Left lobe of liver (tissue), 2 donors: ENCODE measurements at regions not wholly inside any gene's neighbourhood (a gene's known extent, or its start where the extent isn't known, plus 50 kb on each side); places are given as distances from the start of the nearest gene placed in this dataset.

Experiments
- ATAC-seq: fragments of 200-7000 bp; cut with Tn5 transposase; one replicate; pipeline ENCODE4 v1.9.1; 2020; ENCODE audit warnings: mild to moderate bottlenecking, moderate library complexity
- DNase-seq: peaks from one replicate; pipeline ENCODE4 v3.0.0-alpha.2; 2020; ENCODE audit warnings: low spot score
- donor health status: DM: no; HTN: no; CAD: no; lungs with moderate emphysema.
- donor health status: DM: no; HTN: yes; CAD: no.

GRCh38 chr4:28709891-28710290 is 1849.2 kb downstream of the STIM2 start:
- no peak for DNase-seq
- ATAC-seq, result no peak

GRCh38 chr4:28723371-28723770 is 1862.7 kb downstream of the STIM2 start:
- ATAC-seq, result no peak
- DNase-seq, result no peak

DNA sequence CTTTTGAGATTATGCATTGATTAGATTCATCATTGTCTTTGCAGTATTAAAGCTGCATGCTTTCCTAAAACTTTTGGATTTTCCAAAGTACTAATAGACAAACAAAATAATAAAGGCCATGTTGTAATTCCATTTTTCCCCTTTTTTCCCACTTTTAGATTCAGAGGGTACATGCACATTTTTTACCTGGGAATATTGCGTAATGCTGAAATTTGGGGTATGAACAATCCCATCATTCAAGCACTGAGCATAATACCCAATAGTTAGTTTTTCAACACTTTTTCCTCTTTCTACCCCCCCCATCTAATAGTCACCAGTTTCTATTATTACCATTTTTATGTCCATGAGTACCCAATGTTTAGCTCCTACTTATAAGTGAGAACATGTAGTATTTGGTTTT is 1863.6 kb downstream of the STIM2 start:
- DNase-seq, result no peak
- no peak for ATAC-seq

DNA sequence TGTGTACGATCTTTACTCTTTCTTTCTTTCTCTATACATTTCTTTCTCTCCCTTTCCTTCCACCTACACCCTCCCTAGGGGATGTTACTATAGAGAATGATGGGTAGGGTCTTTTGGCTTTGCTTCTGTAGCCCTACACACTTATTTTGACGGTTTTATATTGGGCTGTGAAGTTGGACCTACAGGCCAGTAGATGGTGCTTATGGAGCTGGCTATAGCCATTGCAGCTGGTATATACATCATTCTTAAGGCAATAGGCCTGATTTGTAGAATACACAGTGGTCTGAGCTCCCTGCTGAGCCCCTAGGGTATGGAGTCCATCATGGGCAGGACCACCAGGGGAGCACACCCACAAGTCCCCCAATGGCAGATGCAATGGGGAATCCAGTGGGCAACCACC is 1869.7 kb downstream of the STIM2 start:
- no peak for DNase-seq
- ATAC-seq, result no peak

DNA sequence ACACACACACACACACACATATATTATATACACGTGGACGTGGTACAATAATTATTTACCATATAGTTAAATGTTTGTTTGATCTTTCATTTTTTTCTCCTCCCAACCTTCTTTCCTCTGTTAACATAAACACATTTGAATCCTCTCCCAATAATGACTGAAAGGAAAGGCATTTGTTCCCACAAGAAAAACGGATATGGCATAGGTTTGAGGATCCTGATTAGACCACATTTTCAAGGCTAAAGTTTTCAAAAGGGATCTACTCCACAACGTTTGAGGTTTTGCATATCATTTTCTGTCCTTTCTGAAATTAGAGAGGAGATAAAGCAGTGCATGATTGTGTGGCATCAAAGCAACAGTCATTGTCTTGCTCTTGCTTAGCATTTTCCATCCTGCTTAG is 1883.4 kb downstream of the STIM2 start:
- ATAC-seq (no peak), DNase-seq (no peak)

- ATAC-seq (no peak), DNase-seq (no peak)
These were observed 1893.7 kb downstream of the STIM2 start for GRCh38 chr4:28754376-28754775.

GRCh38 chr4:28755081-28755480 is 1894.4 kb downstream of the STIM2 start:
- ATAC-seq (no peak), DNase-seq (no peak)

GRCh38 chr4:28759064-28759463 is 1898.4 kb downstream of the STIM2 start:
- ATAC-seq (no peak), DNase-seq (no peak)

- no peak for DNase-seq
- ATAC-seq, result no peak
These were observed 1899.4 kb downstream of the STIM2 start for GRCh38 chr4:28760003-28760402.

- no peak for ATAC-seq
- no peak for DNase-seq
These were observed 1911.4 kb downstream of the STIM2 start for GRCh38 chr4:28772066-28772465.

GRCh38 chr4:28772788-28773187 is 1912.1 kb downstream of the STIM2 start:
- ATAC-seq, result no peak
- DNase-seq, result no peak

DNA sequence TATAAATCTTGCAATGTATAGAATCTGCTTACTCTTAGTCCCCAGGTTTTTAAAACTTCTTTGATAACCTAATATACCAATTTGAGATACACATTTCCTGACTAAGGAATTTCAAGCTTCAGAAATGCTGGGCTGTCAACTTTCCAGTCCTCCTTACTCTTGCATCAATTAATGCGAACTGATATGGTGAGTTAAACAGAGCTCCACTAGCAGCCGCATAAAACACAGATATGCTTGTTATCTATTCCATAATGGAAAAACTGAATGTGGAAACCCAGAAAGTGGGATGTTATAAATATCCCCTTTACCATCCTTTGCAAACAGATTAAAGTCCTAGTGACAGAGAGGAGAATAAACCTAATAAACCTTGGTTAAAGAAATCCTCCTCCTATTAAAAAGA is 1913.7 kb downstream of the STIM2 start:
- no peak for ATAC-seq

DNA sequence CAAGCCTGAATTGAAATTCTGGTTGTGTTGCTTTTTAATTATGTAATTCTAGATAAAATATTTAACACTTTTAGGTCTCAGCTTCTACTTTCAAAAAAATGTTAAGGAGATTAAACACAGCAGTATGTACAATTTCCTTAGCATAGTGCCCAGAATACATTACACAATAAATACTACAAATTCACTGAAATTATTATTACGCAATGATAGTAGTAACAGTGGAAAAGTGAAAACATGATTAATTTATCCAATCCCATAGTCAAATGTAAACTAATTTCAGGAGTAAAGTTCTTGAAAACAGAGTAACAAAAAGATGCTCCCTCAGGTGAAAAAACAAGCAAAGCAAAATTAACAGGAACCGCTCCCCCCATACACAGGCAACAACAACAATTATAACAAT is 1915.4 kb downstream of the STIM2 start:
- DNase-seq (no peak), ATAC-seq (no peak)

More for the DNA sequence above, 1913.7 kb downstream of the STIM2 start:
- no peak for DNase-seq

GRCh38 chr4:28784188-28784587 is 1923.5 kb downstream of the STIM2 start:
- no peak for ATAC-seq
- no peak for DNase-seq

DNA sequence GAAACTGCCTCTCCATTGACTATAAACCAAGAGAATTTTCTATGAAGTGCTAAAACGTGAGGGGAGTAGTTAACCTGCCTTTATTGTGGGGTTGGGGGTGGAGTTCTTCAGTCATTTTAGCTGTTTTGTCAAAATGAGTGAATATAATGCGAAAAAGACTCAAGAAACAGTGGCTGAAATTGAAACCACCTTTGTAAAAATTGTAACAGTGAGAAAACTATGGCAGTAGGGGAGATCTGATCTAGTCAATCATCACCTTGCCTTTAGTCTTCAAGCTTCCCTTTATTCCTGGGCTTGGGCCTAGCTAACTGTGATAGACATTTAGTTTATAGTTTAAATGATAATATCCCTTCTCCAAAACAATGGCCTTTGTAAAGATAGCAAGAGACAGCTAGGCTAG is 1927.3 kb downstream of the STIM2 start:
- DNase-seq (no peak), ATAC-seq (no peak)

- ATAC-seq (no peak), DNase-seq (no peak)
These were observed 1928.4 kb downstream of the STIM2 start for GRCh38 chr4:28788929-28789490.

- ATAC-seq, result no peak
- no peak for DNase-seq
These were observed 1927.1 kb upstream of the PCDH7 start for GRCh38 chr4:28792917-28793597.

DNA sequence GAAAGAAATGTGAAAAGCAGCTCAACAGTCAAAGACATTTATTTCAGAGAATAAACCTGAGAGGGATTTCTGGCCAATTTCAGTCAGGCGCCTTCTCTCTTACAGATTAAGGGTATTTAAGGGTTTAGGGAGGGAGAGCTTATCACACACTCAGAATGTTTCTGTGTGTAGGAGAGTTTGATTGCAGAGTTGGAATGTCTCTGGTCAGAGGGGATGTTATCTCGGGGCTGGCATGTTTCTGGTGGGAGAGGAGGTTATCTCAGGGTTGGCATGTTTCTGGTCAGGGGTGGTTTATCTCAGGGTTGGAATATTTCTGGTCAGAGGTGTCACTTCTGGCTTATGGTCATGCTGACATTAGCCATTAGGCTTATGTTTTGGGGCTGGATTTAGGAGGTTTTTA is 1920.5 kb upstream of the PCDH7 start:
- DNase-seq, result no peak
- no peak for ATAC-seq

DNA sequence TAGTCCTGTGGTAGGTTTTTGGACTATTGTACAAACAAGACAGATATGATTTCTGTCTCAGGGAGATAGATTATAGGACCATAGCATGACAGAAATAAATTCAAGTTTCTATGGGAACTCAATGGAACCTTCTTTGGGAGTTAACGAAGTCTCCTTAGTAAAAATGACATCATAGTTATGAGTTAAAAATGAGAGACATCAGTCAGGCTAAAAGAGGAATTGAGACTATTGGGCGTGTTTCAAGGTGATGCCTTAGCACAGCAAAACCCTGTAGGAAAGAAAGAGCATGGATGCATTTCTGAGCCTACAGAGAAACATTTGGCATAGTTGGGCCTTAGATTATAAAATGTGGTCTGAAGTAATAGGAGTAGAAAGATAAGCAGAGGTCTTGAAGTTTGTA is 1909.1 kb upstream of the PCDH7 start:
- DNase-seq (no peak), ATAC-seq (no peak)

DNA sequence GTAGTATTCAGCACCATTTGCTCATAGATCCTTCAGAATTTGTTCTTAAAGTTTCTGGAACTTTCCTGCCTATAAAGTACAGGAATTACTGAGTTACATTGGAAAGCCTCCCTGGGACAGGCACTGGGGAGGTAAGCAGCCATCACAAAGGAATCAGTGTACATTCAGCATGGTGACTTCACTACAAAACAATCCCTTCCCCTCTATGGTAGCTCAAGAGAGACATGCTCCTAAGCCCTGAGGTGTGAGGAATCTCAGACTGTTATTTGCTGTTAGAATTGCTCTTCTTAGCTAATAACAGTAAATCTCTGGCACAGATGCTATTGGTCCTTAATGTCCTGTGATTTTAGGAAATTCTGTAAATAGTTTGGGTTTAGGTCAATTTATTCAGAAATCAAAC is 1898.0 kb upstream of the PCDH7 start:
- DNase-seq, result no peak
- no peak for ATAC-seq

DNA sequence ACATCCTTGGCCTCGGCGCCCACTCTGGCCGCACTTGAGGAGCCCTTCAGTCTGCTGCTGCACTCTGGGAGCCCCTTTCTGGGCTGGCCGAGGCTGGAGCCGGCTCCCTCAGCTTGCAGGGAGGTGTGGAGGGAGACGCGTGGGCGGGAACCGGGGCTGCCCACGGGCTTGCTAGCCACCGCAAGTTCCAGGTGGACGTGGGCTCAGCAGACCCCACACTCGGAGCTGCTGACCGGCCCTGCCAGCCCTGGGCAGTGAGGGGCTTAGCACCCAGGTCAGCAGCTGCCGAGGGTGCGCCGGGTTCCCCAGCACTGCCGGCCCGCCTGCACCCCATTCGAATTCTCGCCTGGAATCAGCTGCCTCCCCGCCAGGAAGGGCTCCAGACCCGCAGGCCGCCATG is 1892.3 kb upstream of the PCDH7 start:
- no peak for ATAC-seq

DNA sequence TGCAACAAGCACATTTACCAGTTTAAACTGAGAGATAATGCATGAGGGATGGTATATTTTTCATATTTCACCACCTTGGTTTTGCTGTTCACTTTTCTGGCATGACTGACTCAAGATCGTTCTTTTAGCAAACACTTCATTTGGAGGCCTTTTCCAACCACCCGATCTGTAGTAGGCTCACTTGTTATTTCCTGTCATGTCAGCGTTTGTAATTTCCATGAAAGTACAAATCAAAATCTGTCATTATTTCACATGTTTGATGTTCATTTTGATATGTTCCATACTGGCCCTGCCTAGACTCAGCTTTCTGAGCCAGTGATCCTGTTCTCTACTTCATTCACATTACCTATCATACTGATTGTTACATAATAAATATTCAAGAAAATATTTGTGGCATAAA is 1888.3 kb upstream of the PCDH7 start:
- ATAC-seq (no peak), DNase-seq (no peak)

More for the DNA sequence above, 1892.3 kb upstream of the PCDH7 start:
- DNase-seq, result no peak

- DNase-seq (no peak), ATAC-seq (no peak)
These were observed 1887.7 kb upstream of the PCDH7 start for GRCh38 chr4:28832444-28832843.
